NCI-H1694 treated with DMSO at 0.1 percent for 48 hours (cell line): ENCODE measurements at regions not wholly inside any gene's neighbourhood (a gene's known extent, or its start where the extent isn't known, plus 50 kb on each side); places are given as distances from the start of the nearest gene placed in this dataset.
"Not testable (repeated sequence)": the region's sequence is repeated elsewhere in the genome, so short reads cannot be mapped to it uniquely, and the experiment has no call there.

Source experiments
- DNase-seq: peaks from one replicate; lab custom pipeline; 2025; lab: John Stamatoyannopoulos, UW

GRCh38 chr6:167735084-167735950 lies 91.4 kb upstream of the AFDN start:
- DNase-seq: no peak

- DNase-seq: no peak
These were observed 90.8 kb upstream of the AFDN start for GRCh38 chr6:167735951-167736288.

GRCh38 chr6:167736486-167737204 lies 90.1 kb upstream of the AFDN start:
- DNase-seq: no peak

GRCh38 chr6:167737205-167737830 lies 89.4 kb upstream of the AFDN start:
- no peak for DNase-seq

- DNase-seq: no peak
These were observed 88.3 kb upstream of the AFDN start for GRCh38 chr6:167738386-167738785.

GRCh38 chr6:167739721-167740475 lies 86.8 kb upstream of the AFDN start:
- DNase-seq: no peak

GRCh38 chr6:167742719-167743303 lies 83.9 kb upstream of the AFDN start:
- no peak for DNase-seq

- no peak for DNase-seq
These were observed 81.7 kb upstream of the AFDN start for GRCh38 chr6:167744681-167745669.

GRCh38 chr6:167745670-167746389 lies 80.9 kb upstream of the AFDN start:
- DNase-seq: no peak

GRCh38 chr6:167746390-167746907 lies 80.3 kb upstream of the AFDN start:
- DNase-seq: no peak

- DNase-seq: no peak
These were observed 79.7 kb upstream of the AFDN start for GRCh38 chr6:167746975-167747374.

- DNase-seq: no peak
These were observed 79.1 kb upstream of the AFDN start for GRCh38 chr6:167747645-167748044.

GRCh38 chr6:167748046-167748445 lies 78.7 kb upstream of the AFDN start:
- no peak for DNase-seq

- DNase-seq: no peak
These were observed 78.0 kb upstream of the AFDN start for GRCh38 chr6:167748458-167749379.

- DNase-seq: no peak
These were observed 75.8 kb upstream of the AFDN start for GRCh38 chr6:167750956-167751358.

- no peak for DNase-seq
These were observed 75.1 kb upstream of the AFDN start for GRCh38 chr6:167751579-167752115.

GRCh38 chr6:167753281-167753680 lies 73.4 kb upstream of the AFDN start:
- DNase-seq: not testable (repeated sequence)

- DNase-seq: no peak
These were observed 72.0 kb upstream of the AFDN start for GRCh38 chr6:167754691-167755090.
